Lung (tissue), 11 donors: ENCODE measurements at regions not wholly inside any gene's neighbourhood (a gene's known extent, or its start where the extent isn't known, plus 50 kb on each side); places are given as distances from the start of the nearest gene placed in this dataset.

ENCODE experiments used
- ATAC-seq: fragments of 200-7000 bp; cut with Tn5 transposase; one replicate; pipeline ENCODE4 v1.9.1; 2020; ENCODE audit warnings: moderate number of reproducible peaks; ENCODE audit not compliant: insufficient read depth, low FRiP score
- DNase-seq, 3 donors: peaks; one replicate each; pipeline ENCODE4 v3.0.0-alpha.2; 2013 to 2017
- H3K27ac ChIP-seq, 2 donors: one replicate each; pipeline ENCODE4 v1.5.1; 2013; ENCODE audit warnings: mild to moderate bottlenecking in 2 of 2, moderate library complexity in 2 of 2, control low read depth in 1 of 2, inconsistent platforms in 1 of 2, low read depth in 1 of 2, low read length in 1 of 2
- H3K27me3 ChIP-seq, 3 donors: one replicate each; pipeline ENCODE4 v1.5.1; 2013; ENCODE audit warnings: low read length in 2 of 3; ENCODE audit not compliant: control insufficient read depth in 3 of 3, insufficient read depth in 3 of 3
- H3K36me3 ChIP-seq, 4 donors: one replicate each; pipeline ENCODE4 v1.5.1; 2013; ENCODE audit warnings: low read length in 4 of 4, mild to moderate bottlenecking in 1 of 4, moderate library complexity in 1 of 4; ENCODE audit not compliant: control insufficient read depth in 4 of 4, insufficient read depth in 4 of 4
- H3K4me1 ChIP-seq, 5 donors: one replicate each; pipeline ENCODE4 v1.5.1; 2013; ENCODE audit warnings: low read length in 5 of 5, mild to moderate bottlenecking in 2 of 5, moderate library complexity in 1 of 5; ENCODE audit not compliant: control insufficient read depth in 5 of 5, insufficient read depth in 5 of 5
- H3K4me3 ChIP-seq: one replicate; pipeline ENCODE4 v1.5.1; 2013; ENCODE audit warnings: mild to moderate bottlenecking, control low read depth, moderate library complexity
- H3K9ac ChIP-seq, 2 donors: one replicate each; pipeline ENCODE4 v1.5.1; 2013; ENCODE audit warnings: low read length in 2 of 2, control low read depth in 1 of 2; ENCODE audit not compliant: insufficient read depth in 1 of 2
- H3K9me3 ChIP-seq, 4 donors: one replicate each; pipeline ENCODE4 v1.5.1; 2013; ENCODE audit warnings: low read length in 3 of 4, mild to moderate bottlenecking in 1 of 4, moderate library complexity in 1 of 4; ENCODE audit not compliant: control insufficient read depth in 4 of 4, insufficient read depth in 3 of 4
- CTCF ChIP-seq: IDR thresholded peaks from 2 replicates; pipeline ENCODE4 v1.5.1; 2012; ENCODE audit warnings: mild to moderate bottlenecking; ENCODE audit errors: control extremely low read depth, extremely low read depth
- WGBS, 2 donors: extraction: QIAGEN DNeasy Blood & Tissue Kit; methylation state at CpG; one replicate each; pipeline ENCODE4 v1.1.7; 2013; 5-methylcytosine and 5-hydroxymethylcytosine counted together
- donor health status: control.
- donor health status: control.
- donor health status: Bipolar disorder and iron deficiency.
- donor health status: healthy.
- donor health status: DM: yes; HTN: yes; CAD: no.

DNA sequence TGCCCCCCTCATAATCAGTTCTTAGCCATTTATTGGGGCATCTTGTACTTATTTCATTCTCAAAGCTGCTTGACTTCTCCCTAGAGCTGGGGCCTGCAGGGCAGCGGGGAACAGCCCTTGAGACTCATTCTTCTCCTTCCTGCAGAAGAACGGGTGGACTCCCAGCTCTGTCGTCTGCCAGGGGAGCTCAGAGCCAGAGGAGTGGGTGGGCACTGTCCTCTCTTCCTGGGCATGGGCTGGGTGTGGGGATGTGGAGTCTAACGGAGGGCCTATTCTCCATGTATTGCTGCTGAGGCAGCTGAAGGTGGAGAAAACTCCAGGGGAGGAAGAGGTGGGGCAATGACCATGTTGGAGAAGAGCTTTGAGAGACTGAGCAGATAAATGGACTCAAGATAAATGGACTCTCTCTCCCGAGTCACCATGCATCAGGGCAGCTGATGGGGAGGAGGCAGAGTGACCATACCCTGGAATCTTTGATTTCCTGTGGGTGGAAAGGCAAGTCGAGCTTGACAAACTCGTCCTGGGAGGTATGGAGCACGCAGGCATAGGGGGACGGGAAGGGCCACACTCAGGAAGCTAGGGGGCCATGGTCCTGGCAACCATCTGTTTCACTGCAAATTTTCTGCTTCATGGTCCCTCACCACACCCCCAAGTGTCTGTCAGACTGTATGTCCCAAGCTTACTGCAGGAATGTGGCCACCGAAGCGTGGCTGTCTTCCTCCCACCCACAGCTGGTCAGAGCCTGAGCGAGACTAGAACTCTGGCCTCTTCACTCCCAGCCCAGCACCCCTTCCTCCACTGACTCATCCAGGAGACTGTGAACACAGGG, 56.9 kb upstream of the ATP2B4 start:
- Histone ChIP-seq H3K36me3 (no peaks in the 10 kb centered on the region), H3K9me3 (no peaks in the 10 kb centered on the region), H3K9ac (no peak overlapping the region), H3K4me1 (peaks cover 0 to 6% (median 0%) of the 10 kb centered on the region in 5 donors), H3K4me3 (no peak overlapping the region), H3K27me3 (no peaks in the 10 kb centered on the region), H3K27ac (no peak overlapping the region)
- no peak for TF ChIP-seq CTCF
- 79 to 85% methylated on average over 12 of the region's 12 CpGs for WGBS, 2 donors
- no peak for ATAC-seq
- no peak for DNase-seq

GRCh38 chr1:203570805-203571204, 55.8 kb upstream of the ATP2B4 start:
- no peak for TF ChIP-seq CTCF
- peaks cover 0 to 6% (median 0%) of the 10 kb centered on the region in 5 donors for H3K4me1 ChIP-seq
- 76 to 96% methylated on average over 2 to 3 of the region's 3 CpGs for WGBS, 2 donors
- ATAC-seq = no peak
- no peak overlapping the region for H3K27ac ChIP-seq
- no peaks in the 10 kb centered on the region for H3K9me3 ChIP-seq
- H3K27me3 ChIP-seq = no peaks in the 10 kb centered on the region
- no peak overlapping the region for H3K4me3 ChIP-seq
- H3K36me3 ChIP-seq = no peaks in the 10 kb centered on the region
- H3K9ac ChIP-seq = no peak overlapping the region
- DNase-seq = no peak

DNA sequence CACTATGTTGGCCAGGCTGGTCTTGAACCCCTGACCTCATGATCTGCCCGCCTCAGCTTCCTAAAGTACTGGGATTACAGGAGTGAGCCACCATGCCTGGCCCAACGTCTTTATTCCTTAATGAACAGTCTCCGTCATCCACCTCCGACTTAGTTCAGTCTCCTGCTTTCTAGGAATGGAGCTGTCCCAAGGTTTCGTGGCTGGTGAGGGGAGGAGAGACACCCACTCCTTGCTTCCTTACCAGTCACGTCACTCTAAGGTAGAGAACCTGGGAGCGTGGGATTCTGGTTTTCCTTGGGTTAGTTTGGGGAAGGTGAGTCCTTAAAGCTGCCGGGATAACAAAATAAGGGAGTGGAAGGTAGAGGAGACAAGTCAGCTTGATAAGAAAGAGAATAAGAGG, 55.0 kb upstream of the ATP2B4 start:
- 82 to 88% methylated on average over 8 of the region's 8 CpGs for WGBS, 2 donors
- TF ChIP-seq CTCF = no peak

More for the DNA sequence above, 55.0 kb upstream of the ATP2B4 start:
- no peak for DNase-seq
- H3K27me3 ChIP-seq = no peaks in the 10 kb centered on the region
- H3K4me1 ChIP-seq = peaks cover 0 to 6% (median 0%) of the 10 kb centered on the region in 5 donors
- no peak overlapping the region for H3K27ac ChIP-seq
- no peaks in the 10 kb centered on the region for H3K36me3 ChIP-seq
- H3K9ac ChIP-seq = no peak overlapping the region
- H3K9me3 ChIP-seq = no peaks in the 10 kb centered on the region
- no peak overlapping the region for H3K4me3 ChIP-seq
- no peak for ATAC-seq
